ENCODE measurements at regions not wholly inside any gene's neighbourhood (a gene's known extent, or its start where the extent isn't known, plus 50 kb on each side); places are given as distances from the start of the nearest gene placed in this dataset.
"Not testable (repeated sequence)": the region's sequence is repeated elsewhere in the genome, so short reads cannot be mapped to it uniquely, and the experiment has no call there.

DNA sequence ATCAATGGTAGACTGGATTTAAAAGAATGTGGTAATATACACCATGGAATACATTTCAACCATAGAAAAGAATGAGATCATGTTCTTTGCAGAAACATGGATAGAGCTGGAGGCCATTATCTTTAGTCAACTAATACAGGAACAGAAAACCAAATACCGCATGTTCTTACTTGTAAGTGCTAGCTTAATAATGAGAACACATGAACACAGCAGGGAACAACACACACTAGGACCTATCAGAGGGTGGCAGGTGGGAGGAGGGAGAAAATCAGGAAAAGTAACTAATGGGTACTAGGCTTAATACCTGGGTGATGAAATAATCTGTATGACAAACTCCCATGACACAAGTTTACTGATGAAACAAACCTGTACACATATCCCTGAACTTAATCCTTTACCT is 1435.2 kb downstream of the REEP3 start:
- intact Hi-C loops (cut with micrococcal nuclease), result no loop called here

DNA sequence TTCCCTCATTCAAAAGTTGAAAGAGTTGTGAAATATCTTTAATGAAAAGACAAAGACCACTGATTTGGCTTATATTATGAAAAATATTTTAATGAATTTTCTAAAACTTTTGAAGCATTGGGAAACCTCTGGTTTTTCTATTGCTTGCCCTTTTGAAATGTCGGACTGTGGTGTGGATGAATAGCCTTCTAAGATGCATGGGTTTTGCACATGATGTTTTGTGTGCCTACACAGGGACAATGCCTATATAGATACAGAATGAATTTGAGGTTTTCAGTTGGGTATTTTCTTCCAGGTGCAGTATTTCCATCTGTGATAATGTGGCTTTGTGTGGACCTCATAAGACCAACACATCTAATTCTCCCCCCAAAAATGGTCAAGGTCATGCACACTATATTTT is 1437.9 kb downstream of the REEP3 start:
- intact Hi-C loops (cut with micrococcal nuclease), result no loop called here

DNA sequence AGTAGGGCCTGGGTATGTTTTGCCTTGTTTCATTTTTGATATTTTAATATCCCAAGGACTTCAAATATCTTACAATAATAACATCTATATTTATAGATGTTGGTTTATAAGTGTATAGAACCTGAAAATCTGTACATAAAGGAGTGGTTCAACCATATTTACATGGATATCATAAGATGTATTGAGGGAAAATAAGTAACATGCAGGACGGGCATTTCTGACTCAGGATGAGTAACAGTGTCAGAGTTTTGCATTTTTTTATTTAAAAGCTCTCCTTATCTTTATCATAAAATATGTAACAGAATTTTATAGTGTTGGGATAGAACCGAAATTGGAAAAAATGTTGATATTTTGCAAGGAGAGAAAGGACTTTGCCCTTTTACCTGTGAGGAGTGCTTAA is 1438.7 kb downstream of the REEP3 start:
- intact Hi-C loops (cut with micrococcal nuclease), result no loop called here

DNA sequence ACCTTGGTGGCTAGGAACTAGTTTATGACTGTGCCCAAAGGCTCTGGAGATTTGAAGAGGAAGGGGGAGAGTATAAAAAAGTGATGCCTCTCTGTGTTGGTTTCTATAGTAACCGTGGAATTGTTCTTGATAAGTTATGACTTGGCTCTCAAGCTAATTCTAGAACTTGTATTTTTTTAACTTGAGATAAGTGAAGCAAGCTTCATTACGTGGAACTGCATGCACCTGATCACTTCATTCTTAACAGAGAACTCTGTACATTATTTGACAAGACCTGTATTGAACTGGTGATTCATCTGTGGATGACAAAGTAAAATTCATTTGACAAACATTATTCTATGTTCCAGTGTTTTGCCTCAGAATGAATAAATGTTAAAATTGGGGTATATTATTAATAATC is 1452.2 kb downstream of the REEP3 start:
- intact Hi-C loops (cut with micrococcal nuclease), result no loop called here

DNA sequence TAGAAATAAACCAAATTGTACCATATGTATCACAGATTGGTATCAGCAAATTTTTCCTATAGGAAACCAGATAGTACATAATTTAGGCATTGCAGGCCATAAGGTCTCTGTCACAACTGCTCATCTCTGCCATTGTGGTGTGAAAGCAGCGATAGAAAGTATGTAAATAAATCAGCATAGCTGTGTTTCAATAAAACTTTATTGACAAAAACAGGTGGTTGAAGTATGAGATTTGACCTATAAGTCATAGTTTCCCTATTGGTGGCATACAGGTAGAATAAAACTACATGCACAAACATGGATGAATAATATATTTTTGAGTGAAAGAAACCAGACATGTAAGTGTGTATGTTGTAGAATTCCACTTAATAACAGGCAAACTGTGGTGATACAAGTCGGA is 1454.9 kb downstream of the REEP3 start:
- intact Hi-C loops (cut with micrococcal nuclease), result no loop called here

DNA sequence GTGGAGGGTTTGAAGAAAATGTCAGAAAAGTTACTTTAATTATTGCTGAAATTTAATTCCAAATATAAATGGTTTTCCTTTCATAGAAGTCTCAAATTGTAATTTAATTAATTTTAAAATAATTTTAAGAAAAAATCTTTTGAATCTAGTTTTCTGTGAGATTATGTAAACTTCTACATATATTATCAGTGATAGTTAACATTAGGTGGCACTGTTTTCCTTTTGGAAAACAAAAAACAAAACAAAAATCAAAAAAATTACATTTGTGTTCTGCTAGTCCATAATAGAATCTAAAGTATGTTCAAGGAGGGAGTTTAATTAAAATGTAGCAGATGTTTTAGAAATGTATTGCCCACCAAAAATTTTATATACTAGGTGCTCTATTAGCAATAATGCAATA is 1456.7 kb downstream of the REEP3 start:
- intact Hi-C loops (cut with micrococcal nuclease), result no loop called here

DNA sequence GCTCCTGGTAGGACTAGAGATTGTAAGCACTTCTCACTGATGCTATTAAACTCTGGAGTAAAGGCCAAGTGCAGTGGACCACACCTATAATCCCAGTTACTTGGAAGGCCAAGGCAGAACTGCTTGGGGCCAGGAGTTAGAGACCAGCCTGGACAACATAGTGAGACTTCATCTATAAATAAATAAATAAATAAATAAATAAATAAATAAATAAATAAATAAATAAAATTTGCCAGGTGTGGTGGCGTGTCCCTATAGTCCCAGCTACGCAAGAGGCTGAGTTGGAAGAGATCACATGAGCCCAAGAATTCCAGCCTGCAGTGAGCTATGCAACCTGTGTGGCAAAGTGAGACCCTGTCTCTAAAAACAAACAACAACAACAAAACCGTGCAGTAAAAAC is 1475.7 kb downstream of the REEP3 start:
- intact Hi-C loops (cut with micrococcal nuclease), result no loop called here

DNA sequence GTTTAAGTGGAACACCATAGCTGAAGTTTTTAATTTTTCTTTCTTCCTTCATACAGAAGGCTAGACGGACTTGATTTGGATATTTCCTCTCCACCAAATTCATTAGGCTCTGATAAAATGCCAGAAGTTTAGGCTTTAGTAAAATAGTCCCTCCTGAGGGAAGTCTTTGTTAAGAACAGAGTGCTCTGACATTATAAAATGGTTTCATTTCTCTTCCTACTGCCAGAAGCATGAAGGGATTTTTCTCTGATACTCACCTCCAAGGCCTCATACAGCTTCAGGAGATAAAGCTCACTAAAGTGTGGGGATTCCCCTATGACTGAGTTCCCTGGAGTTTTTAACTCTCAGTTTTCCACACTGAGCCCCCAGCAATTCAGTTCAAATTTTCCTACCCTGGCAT is 1489.6 kb downstream of the REEP3 start:
- intact Hi-C loops (cut with micrococcal nuclease), result no loop called here

DNA sequence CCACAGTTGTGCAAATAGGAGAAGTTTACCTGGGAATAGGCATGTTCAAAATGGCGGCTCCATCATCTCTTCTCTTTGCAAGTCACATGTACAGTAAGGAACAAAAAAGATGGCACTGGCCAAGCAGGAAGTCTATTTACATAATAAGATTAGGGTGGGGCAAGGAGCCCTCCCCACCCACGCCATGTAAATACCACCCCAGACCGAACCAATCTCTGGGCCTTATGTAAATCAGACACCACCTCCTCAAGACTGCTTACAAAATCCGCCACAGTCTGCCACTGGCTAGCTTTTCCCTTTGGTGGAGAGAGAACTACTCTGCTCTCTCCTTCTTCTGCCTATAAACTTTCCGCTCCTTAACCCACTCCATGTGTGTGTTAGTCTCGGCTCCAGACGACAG is 1496.3 kb downstream of the REEP3 start:
- intact Hi-C loops (cut with micrococcal nuclease), result no loop called here

DNA sequence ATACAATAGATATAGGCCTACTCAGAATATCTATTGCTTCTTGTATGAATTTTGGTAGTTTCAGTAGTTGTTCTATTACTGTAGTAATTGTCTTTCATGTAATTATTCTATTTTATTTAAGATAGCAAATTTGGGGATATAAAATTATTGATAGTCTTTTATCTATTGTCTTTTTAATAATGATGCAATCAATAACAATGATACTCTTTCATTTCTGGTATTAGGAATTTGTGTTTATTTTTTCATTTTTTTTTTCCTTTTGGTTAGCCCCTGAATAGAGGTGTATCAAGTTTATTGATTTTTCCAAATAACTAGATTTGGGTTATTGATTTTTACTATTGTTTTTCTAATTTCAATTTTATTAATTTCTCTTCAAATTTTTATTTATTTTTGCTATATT is 1503.7 kb downstream of the REEP3 start:
- intact Hi-C loops (cut with micrococcal nuclease), result no loop called here

DNA sequence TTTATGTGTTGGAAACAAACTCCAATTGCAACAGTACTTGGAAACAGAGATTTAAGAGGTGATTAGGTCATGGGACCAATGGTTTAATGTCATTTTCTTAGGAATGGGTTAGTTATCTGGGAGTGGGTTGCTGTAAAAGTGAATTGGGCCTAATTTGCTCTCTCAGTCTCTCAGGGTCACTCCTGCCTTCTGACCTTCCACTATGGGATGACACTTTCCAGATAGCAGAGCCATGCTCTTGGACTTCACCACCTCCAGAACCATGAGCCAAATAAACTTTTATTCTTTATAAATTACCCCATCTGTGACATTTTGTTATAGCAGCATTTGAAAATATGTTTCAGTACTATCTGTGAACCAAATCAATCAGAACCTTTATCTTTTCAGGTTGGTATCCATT is 1509.1 kb downstream of the REEP3 start:
- intact Hi-C loops (cut with micrococcal nuclease), result no loop called here

DNA sequence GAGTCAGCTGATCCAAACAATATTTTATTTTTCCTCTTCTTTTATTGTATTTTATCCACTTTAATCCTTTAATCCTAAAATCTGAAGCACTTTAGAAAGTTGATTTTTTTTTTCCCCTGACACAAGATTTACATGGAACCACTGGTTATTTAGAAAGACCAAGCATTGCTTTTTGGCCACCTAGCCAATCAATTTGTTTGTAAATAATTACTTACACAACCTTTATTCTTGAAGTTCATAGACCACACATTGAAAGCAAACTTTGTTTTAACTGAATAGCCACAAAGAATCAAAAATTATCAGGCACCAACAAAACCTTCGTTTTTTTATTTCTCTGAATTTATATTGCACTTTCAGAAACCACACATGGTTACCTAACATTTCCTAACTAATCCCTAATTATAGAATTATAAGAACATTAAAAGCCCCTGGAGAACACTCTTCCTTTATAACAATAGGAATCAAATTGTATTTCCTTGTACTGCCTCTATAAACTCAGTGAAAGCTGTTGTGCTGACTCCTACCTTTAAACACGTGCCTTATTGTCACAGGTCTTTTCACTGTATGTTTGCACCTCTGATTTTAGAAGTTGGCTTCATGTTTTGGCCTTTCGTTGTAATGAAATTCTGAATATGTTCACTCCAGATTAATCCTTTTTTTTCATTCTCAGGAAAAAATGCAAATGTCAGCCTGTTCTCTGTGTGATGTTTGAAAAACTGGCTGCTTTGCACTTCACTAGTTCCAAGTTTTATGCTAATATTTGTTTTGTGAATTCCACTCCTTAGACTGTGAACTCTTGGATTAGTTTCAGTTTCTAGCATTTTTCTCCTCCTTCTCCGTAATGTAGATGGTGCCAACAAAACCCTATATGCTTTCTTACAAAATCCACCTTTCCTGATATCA is 1511.9 kb downstream of the REEP3 start:
- intact Hi-C loops (cut with micrococcal nuclease), result no loop called here

DNA sequence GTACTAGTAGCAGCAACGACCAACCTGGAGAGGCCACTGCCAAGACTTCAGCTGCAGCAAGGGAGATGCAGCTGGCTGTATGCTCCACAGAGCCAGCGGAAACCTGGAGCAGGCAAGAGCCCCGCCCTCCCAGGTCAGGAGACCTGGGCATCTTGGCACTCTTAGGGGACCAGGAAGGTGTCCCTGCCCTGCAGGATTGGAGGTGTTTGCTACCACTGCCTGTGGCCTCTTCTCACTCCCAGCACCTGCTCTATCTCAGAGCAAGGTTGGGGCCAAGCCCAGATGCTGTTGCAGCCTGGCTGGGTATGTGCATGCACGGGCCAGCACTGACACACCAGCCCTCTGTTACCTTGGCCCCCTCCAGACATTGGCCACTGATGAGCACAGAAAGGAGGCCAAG is 1512.8 kb downstream of the REEP3 start:
- intact Hi-C loops (cut with micrococcal nuclease), result no loop called here

DNA sequence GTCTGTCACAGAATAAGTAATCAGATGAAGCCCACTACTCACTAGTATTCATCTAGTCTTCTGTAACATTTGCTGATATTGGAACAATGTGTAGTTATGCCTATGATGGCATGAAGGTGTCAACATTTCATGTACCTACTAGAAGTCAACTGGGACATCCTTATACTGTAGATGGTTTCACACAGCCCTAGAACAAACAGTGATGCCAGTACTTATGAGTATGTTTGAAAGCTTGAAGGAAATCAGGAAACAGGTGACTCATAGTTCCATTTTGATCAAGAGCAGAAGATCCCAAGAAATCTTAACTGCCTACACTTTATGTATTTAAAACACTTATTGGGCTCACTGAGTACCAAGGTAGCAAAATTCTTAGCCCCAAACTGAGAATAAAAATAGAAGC is 1519.6 kb downstream of the REEP3 start:
- intact Hi-C loops (cut with micrococcal nuclease), result no loop called here

DNA sequence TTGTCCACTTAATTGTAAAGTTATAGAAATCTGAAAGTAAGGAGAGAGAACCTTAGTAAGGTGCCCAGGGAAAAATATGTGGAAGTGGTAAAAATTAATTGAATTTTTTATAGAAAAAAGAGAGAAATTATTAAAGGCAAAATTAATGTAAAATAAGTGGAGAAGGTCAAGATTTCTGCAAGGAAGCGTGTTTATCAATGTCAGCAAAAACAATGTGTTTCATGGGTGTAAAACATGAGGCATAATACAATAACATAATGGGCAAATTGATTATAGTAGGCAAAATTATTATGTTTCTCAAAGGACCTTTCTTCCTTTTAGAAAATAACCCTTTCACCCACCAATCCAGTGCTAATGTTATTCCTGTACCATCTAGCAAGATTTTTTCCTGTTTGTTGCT is 1520.1 kb downstream of the REEP3 start:
- intact Hi-C loops (cut with micrococcal nuclease), result no loop called here

DNA sequence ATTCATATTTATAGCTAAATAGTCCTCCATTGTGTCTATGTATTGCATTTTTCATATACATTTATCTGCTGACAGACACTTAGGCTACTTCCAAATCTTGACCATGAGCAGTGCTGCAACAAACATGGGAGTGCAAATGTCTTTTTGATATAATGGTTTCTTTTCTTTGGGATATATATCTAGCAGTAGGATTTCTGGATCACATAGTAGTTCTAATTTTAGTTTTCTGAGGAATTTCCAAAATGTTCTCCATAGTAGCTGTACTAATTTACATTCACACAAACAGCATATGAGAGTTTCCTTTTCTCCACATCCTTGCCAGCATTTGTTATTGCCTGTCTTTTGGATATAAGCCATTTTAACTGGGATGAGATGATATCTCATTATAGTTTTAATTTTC is 1521.3 kb downstream of the REEP3 start:
- intact Hi-C loops (cut with micrococcal nuclease), result no loop called here

DNA sequence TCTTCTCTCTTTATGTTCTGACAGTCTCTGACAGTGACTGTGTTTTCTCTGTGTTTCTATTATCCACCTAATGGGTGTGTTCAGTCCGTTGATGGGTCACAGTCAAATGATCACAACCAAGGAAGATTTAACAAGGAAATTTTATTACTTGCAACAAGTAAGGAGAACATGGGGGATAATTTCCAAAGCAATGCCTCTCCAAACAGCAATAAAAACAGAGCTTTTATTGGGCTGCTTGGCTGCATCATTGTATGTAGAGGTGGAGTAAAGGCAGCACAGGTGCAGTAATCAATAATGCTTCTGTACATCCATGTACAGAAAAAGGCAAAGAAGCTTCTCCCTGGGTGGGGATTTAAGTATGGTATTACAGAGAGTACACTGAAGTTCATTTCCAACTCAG is 1525.6 kb downstream of the REEP3 start:
- intact Hi-C loops (cut with micrococcal nuclease), result no loop called here

DNA sequence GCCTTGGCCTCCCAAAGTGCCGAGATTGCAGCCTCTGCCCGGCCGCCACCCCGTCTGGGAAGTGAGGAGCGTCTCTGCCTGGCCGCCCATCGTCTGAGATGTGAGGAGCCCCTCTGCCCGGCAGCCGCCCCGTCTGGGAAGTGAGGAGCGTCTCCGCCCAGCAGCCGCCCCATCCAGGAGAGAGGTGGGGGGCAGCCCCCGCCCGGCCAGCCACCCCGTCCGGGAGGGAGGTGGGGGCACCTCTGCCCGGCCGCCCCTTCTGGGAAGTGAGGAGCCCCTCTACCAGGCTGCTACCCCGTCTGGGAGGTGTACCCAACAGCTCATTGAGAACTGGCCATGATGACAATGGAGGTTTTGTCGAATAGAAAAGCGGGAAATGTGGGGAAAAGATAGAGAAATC is 1530.9 kb downstream of the REEP3 start:
- intact Hi-C loops (cut with micrococcal nuclease), result not testable (repeated sequence)

DNA sequence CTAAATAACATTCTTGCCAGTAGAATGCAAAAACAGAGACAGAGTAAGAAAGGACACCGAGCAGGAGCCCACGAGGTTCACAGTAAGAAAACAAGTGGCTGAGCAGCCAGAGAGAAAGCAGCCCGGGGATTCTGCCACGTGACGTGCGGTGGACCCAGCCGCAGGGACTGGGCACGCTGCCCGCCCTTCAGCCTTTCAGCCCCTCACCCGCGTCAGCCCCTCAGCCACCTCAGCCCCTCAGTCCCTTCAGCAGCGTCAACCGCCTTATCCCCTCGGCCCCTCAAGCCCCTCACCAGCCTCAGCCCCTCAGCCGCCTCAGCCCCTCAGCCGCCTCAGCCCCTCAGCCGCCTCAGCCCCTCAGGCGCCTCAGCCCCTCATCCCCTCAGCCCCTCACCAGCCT is 1532.2 kb downstream of the REEP3 start:
- intact Hi-C loops (cut with micrococcal nuclease), result not testable (repeated sequence)

DNA sequence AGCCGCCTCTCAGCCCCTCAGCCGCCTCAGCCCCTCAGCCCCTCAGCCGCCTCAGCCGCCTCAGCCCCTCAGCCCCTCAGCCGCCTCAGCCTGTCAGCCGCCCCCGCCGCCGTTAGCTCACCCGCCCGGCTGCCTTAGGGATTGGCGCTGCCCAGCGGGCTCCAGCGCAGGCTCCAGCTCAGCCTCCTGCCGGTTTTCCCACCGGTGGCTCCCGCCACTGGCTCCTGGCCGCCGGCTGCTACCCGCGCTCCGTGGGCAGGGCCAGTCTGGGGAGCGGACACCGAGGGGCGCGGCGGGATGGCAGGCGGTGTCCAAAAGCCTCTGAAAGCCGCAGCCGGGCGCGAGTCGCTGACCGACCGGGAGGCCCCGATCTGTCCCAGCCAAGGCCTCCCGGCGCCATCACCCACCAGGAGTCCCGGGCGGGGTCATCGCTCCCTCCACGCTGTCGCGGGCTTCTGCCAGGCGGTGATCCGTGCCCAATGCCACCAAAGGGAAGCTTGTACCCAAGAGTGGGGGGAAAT is 1532.7 kb downstream of the REEP3 start:
- intact Hi-C loops (cut with micrococcal nuclease), result not testable (repeated sequence)

DNA sequence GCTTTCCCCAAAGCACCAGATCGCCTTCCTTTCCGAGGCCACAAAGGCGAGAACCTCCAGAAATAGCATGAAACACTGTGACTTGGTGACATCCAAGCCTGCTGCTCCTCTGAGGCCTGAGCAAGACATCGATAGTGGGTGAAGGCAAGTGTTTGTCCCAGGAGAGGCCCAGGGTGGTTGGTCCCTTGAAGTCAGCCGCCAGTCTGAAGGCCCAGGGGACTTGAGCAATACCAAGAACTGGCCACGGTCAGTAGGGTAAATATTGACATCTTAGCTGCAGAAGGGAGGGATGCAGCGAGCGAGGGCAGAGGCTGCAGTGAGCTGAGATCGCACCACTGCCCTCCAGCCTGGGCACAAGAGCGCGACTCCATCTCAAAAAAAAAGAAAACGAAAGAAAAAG is 1533.5 kb downstream of the REEP3 start:
- intact Hi-C loops (cut with micrococcal nuclease), result not testable (repeated sequence)

DNA sequence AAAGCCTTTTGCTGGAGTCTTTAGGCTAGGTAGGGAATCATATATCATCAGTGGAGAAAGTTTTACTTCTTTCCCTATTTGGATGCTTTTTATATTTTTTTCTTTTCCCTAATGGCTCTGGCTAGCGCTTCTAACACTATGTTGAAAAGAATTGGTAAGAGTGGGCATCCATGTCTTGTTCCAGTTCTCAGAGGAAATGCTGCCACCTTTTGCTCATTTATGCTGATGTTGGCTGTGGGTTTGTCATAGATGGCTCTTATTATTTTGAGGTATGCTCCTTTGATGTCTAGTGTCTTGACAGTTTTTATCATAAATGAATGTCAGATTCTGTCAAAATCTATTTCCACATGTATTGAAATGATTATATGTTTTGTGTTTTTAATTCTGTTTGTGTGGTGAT is 1544.1 kb downstream of the REEP3 start:
- intact Hi-C loops (cut with micrococcal nuclease), result no loop called here

DNA sequence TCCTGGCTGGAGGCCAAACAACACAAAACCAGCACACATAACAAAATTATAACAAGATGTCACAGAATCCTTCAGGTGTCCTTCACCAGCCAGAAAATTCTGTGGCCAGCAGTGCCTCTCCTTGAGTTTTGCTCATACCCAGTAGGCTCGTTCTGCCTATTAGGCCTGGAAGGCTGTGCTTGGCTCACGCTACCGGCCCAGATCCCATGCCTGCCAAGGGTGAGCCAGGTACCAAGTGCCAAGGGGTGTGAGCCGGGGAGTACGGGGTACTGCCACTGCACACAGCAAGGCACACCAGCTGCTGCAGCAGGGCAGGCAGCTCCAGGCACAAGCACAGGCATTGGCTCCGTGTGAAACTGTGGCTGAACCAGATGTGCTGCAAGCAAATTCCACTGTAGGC is 1562.0 kb downstream of the REEP3 start:
- intact Hi-C loops (cut with micrococcal nuclease), result no loop called here
